HG03521 (cell line): ENCODE measurements at regions not wholly inside any gene's neighbourhood (a gene's known extent, or its start where the extent isn't known, plus 50 kb on each side); places are given as distances from the start of the nearest gene placed in this dataset.
"Not testable (repeated sequence)": the region's sequence is repeated elsewhere in the genome, so short reads cannot be mapped to it uniquely, and the experiment has no call there.

Experiments
- ATAC-seq: cut with Tn5 transposase; IDR thresholded peaks from one replicate; pipeline ENCODE4 v1.9.1; 2021; ENCODE audit warnings: mild to moderate bottlenecking, moderate library complexity; ENCODE audit not compliant: unreplicated experiment

DNA sequence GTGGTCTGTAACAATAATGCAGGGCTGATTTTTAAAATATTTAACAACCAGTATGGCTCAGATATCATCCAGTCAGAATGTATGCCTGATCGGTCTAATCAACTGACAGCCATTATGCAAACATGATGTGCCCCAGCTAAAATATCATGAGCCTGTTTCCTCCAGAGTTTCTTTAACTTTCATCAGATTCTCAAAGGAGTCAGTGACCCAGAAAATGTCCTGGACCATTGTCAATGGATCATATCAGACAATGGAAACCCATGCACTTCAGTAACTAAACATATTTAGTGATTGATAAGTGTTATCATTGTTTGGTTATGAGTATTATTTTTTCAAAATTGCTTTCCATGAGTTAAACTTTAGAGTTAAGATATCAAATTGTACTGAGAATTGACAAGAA is 173.5 kb downstream of the LMBRD1 start:
- no peak for ATAC-seq

DNA sequence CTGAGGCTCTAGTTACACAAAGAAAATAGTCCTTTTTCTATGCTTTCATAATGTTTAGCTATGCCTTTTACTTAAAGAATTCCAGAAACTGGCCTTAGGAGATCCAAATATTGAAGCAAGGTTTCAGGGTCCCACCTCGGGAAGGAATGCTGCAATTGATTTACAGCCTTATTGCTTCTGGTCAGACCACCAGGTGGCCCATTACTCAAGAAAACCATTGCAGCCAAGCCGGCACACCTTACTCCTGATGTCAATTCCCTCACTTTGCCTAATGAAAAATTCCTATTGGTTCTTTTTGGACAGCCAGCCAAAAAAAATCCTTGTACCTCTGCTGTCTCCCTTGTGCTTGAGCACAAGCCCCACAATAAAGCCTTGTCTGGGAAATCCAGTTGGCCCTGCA is 173.9 kb downstream of the LMBRD1 start:
- no peak for ATAC-seq

DNA sequence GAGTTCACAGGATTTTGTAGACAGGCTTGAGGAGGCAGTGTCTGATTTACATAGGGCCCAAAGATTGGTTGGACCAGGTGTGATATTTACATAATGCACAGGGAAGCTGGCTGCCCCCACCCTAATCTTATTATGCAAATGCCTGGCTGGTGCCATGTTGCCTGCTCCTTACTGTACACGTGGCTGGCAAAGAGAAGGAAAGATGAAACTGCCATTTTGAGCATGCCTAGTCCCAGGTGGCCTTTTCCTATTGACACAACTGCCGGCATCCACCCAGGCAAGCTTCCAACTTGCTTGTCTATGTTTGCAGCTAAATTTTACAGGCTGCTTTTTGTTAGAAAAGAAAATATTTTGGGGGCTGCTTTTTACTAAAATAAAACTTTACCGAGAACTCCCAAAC is 174.6 kb downstream of the LMBRD1 start:
- no peak for ATAC-seq

DNA sequence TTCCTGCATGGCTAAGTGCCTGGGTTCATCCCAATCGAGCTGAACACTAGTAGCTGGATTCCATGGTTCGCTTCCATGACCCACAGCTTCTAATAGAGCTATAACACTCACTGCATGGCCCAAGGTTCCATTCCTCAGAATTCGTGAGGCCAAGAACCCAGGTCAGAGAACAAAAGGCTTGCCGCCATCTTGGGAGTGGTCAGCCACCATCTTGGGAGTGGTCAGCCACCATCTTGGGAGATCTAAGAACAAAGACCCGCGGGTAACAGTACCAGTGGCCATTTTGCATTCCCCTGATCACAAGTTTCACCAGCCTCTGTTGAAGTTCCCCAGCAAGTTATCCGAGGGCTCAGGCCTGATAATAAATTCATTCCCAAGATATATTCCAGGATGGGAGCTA is 179.6 kb downstream of the LMBRD1 start:
- ATAC-seq, result no peak

DNA sequence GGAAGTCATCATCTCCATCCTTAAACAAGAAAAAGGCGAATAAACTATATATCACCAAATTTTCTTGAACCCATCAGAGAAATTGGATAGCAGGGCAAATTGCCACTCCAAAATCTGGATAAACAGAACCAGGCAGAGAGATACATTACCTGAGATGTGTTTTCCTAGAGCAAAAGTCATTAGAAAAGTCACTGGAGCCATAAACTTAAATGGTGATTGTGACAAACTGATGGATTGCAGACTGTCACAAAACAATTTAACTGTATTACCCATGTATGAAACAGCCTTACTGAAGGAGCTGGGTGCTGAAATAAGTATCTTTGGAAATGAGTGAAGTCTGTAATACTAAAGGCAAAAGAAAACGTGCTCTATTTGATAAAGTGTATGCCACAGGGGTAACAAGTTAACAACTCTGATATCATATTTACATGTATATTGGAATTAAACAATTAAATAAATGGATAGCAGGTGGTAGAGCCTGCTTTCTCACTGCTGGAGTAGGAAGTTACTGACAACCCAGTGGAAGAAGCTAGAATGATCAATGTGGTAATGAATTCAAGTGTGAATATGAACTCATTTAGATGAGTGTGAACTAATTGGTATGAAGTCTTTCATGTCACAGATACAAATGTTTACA is 186.9 kb downstream of the LMBRD1 start:
- no peak for ATAC-seq

DNA sequence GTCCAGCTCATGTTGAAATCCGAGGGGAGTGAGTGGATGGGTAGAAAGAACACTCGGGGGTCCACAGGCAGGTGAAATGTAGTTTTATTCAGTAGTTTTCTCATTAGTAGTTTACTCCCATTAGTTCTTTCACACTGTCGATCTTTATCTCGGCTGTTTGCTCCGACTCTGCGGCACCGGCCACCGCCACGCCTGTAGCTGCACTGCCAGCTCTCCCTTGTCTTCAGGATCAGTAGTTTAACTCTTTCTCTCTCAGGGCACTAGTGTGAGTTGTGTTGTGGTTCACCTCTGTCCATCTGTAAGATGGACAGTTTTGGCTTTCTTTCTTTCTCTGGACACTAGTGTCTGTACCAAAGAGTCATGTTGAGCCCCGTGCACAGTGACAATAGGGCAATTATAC is 195.7 kb downstream of the LMBRD1 start:
- ATAC-seq, result no peak

DNA sequence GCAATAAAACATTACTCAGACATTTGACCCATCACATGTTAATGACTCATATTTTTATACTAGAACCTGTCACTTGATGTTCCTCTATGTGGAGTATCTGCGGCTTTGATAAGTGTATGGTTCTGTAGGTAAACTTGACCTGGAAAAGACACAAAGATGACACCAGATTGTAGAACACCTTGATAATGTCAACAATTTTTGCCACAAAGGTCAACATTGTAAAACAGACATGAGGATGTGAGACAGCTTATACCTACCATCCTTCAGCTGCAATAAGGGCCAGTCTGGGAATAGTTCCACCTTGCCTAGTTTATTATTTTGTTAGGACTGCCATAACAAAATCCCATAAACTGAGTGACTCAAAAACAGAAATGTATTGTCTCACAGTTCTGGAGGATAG is 202.4 kb downstream of the LMBRD1 start:
- ATAC-seq, result no peak

DNA sequence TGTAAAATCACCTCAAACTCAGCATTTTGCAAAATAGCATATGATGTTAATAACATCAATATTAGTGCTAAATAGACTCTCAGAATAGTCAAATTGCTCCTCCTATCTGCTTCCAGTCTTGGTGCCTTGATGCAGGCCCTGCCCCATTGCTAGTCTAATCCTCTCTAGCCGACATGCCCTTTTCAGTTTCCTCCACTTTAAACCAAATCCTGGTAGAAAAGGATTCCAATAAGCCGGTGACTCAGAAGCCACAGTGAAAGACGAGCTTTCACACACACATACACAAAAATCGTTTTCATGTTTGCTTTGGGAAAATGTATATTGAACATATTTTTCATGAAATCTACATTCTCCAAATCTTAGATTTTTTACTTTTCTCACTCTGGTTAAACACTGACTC is 203.1 kb downstream of the LMBRD1 start:
- ATAC-seq, result no peak

DNA sequence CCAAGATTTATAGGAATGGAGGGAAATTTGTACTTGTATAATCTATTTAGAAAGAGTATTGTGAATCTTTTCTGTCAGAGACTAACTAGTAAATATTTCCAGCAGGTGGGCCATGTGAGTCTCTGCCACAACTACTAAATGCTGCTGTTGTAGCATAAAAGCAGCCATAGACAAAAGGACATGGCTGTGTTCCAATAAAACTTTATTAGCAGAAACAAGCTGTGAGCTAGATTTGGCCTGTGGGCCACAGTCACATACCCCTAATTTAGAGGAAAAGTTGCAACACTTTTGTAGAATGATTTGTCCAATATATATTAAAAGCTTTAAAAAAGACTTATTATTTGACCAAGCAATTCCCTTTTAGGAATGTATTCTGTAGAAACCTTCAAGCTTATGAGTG is 207.2 kb downstream of the LMBRD1 start:
- ATAC-seq, result no peak

DNA sequence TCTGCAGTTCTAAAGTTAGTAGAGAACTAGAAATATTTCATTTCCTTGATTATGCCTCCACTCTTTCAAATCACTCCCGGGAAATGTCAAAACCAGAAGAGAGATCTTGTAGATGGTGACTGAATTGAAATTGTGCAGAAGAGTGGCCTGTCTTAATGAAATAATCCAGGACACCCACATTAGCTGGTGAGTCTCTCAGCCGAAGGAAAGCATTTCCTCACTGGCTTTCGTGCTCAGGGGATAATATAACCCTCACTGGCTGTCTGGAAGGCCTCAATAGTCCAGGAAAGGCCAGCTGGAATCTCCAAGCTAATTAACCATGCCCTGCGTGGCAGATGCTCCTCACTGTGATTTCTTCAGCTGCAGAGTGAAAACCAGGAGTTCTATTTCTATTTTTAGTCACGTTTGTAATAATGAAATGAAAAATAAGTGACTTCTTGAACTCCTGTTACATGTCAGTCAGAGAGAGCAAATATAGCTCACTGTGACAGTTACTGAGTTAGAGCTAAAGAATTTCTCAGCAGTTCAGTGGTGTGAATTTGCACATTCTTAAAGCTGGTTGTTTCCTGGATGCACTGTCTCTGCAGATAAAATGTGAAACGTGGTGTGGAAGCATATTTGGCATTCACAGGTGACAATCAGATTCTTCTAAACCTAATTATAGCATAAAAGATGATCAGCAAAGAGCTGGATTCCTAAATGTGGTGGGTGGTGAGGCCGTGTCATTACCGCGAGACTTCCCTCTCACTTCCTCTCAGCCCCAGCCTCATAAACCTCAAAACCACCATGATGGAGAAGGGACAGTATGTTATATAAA is 211.7 kb downstream of the LMBRD1 start:
- ATAC-seq, result peak; percentile 80

DNA sequence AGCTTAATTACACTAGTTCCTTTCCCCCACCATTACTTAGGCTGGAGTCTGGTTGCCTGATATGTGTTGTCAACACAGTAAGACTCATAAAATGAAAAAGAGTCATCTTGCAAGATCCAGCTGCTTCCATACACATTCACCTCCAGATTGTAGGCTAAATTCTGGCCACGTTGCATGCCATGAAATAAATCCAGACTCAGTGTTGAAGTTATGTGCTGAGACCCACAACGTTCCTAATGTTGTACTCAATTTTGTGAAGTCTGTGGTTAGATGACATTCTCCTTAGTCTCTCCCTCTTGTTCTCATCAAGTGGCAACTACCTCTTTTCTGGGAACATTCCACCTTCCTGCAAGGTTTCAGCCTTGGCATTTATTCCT is 212.3 kb downstream of the LMBRD1 start:
- no peak for ATAC-seq

DNA sequence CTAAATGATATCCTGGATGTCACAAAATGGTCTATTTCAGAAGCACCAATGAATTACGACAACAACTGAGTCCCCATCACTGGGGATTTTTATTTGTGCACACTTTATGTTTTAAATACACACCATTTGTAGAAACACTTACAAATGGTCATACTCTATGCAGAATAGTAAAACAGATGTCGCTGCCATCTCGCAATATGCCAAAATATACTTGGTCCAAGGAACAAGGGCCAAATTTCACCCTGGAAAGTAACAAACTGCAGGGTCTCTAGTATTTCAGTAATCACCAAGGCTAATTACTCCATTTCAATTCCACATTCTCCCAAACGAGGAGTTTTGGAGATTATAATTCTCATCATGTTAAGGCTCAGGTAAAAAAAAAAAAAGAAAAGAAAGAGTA is 215.2 kb downstream of the LMBRD1 start:
- ATAC-seq, result no peak

DNA sequence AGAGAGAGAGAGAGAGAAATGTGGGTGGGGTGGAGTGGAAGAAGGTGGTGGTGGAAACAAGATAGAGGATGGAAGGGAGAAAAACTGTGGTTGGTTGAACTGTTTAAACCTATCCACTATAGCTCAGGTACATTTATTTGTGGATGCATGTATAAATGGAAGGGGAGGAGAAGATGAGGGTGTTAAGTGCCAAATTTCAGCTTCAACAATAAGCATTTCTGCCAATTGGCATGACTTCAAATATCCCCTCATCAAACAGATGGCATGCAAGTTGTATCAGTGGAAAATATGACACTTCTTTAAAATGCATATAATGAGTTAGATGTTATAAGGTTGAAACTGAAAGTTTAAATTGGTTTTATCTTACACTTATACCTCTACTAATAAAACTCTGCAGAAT is 216.1 kb downstream of the LMBRD1 start:
- no peak for ATAC-seq

DNA sequence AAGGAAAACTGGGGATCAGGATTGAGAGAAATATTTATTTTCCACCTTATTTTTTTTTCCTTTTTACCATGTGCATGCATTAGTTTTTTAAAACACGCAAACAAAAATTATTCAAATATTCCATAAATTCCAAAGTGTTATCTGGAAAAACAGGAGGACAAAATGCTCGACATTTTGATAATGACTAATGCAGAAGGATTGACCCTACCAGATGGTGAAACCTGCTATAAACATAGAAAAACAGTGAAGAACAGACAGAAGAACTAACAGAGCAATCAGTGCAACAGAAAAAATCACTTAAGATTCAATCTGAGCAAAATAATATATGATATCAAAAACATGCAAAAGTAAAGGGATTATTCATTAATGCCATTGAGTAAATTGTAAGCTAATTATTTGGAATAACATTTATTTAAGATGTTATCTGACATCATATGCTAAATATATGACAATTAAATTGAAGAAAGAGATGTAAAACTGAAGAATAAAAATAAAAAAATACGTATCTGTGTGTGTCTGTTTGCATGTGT is 218.4 kb downstream of the LMBRD1 start:
- ATAC-seq, result no peak

DNA sequence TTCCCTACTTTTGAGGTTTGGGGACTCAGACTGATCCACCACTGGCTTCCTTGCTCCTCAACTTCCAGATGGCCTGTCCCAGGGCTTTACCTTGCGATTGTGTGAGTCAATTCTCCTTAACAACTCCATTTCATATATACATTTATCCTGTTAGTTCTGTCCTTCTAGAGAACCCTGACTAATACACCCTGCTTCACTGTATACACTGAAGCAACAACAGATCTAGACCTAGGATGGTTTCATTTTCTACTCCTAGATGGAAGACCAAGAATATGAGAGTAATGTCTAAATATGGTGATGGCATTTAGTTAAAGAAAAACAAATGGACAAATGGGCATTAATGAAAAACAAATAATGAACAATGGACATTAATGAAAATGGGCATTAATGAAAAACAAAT is 225.6 kb downstream of the LMBRD1 start:
- no peak for ATAC-seq

DNA sequence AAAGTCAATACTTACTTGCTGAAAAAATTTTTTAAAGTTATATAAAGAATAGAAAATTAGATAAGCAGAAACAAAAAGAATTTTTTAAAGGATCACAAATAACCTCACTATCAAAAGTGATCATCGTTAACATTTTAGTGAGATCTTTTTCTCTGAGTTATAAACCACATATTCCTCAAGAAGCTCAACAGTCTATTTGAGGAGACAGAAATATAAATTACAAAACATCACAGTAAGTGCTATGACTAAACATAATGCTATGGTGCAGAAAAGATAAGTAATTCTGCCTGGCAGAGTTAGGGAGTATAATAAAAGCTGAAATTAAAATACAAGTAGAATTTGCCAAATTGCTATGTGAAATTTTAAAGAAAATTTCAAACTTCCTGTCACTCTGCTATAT is 226.7 kb downstream of the LMBRD1 start:
- ATAC-seq, result no peak

DNA sequence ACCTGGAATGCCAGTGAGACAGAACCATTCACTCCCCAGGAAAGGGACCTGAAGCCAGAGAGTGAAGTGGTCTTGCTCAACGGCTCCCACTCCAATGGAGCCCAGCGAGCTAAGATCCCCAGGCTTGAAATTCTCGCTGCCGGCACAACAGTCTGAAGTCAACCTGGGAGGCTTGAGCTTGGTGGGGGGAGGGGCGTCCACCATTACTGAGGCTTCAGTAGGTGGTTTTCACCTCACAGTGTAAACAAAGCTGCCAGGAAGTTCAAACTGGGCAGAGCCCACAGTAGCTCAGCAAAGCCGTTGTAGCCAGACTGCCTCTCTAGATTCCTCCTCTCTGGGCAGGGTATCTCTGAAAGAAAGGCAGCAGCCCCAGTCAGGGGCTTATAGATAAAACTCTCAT is 236.2 kb downstream of the LMBRD1 start:
- ATAC-seq, result not testable (repeated sequence)

DNA sequence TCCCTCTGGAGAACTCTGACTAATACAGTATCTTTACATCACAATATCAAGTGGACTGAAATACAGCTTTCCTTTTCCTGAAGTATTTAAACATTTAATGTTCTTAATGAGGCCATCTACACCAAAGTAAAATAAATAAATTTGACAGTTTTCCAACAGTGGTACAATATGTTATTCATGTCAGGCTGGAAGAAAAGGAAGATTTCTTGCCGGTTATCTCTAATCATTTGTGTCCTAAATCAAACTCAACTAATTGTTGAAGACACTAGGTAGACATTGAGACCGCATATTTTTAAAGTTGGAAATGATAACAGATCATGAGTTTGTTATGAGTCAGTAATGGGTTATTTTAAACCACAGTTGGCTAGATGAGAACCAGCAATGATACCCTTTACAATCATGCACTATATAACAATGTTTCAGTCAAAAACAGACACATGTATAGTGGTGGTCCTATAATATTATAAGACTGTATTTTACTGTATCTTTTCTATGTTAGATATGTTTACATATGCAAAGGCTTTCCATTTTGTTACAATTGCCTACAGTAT is 241.6 kb downstream of the LMBRD1 start:
- ATAC-seq, result no peak

DNA sequence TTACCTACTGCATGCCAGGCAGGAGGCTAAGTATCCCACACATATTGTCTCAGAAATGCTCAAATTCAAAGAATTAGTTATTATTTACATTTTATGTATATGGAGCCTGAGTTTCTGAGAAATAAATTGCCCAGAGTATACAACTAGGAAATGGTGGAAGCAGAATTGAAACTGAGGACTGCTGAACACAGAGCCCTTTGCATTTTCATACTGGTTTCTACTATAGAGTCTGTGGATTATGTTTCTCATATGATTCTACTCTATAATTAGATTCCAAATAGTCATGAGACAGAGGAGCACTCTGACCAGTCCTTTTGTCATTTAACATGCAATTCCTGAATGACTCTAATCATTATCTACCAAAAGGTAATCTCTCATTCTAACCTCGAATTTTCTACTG is 254.3 kb downstream of the LMBRD1 start:
- peak; percentile 50 for ATAC-seq

DNA sequence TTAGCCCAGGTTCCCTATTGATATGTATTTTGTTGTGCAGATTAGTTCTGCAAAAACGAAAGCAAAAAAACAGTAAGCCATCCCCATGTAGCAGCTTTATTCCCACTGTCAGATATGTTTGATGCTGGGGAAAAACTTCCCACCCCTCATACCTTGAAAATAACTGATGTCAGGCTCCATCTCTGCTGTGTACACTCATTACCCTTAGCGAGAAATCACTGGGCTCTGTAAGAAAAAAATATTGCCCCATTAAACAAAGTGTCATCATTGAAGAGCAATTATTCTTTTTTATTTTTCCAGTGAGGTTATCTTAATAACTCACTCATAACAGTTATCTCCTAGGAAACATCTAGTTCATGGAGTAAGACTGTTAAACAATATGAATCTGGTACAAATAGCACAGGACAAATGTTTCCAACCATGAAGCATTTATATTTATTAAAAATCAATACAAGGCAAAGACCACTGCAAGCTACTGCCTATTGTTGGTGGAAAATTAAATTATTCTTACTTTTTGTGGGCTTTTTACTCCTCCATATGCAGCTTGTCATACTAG is 268.8 kb downstream of the LMBRD1 start:
- no peak for ATAC-seq

DNA sequence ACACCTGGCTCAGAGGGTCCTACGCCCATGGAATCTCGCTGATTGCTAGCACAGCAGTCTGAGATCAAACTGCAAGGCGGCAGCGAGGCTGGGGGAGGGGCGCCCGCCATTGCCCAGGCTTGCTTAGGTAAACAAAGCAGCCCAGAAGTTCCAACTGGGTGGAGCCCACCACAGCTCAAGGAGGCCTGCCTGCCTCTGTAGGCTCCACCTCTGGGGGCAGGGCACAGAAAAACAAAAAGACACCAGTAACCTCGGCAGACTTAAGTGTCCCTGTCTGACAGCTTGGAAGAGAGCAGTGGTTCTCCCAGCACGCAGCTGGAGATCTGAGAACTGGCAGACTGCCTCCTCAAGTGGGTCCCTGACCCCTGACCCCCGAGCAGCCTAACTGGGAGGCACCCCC is 281.3 kb downstream of the LMBRD1 start:
- ATAC-seq, result not testable (repeated sequence)

DNA sequence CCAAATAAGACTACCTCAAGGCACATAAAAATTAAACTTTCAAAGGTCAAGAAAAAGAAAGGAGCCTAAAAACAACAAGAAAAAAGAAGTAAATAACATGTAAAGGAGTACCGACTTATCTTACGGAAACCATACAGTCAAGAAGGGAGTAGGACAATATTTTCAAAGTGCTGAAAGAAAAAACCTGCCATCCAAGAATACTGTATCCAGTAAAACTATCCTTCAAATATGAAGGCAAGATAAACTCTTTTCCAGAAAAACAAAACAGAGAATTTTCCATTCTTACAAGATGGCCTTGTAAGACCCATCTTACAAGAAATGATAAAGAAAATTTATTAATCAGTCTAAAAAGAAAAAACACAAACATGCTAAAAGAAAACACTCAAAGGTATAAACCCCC is 302.2 kb downstream of the LMBRD1 start:
- ATAC-seq, result no peak
